ENCODE measurements at regions not wholly inside any gene's neighbourhood (a gene's known extent, or its start where the extent isn't known, plus 50 kb on each side); places are given as distances from the start of the nearest gene placed in this dataset.
"Not testable (repeated sequence)": the region's sequence is repeated elsewhere in the genome, so short reads cannot be mapped to it uniquely, and the experiment has no call there.

- H3K4me3 Mint-ChIP-seq, result no peak overlapping the region
- no peak for ATAC-seq
- CTCF ChIA-PET, result no interaction called here
Measured at GRCh38 chr3:78338405-78338804, 1298.5 kb downstream of the ROBO2 start.

GRCh38 chr3:78343221-78343620, 1303.3 kb downstream of the ROBO2 start:
- ATAC-seq (no peak), DNase-seq (no peak)
- Mint-ChIP-seq H3K4me3 (no peak overlapping the region), H3K27me3 (ENCODE audit: low read depth) (no peaks in the 10 kb centered on the region), H3K9me3 (ENCODE audit: insufficient read depth) (peaks cover 12% of the 10 kb centered on the region), H3K4me1 (ENCODE audit: low read depth) (no peaks in the 10 kb centered on the region), H3K27ac (no peak overlapping the region), H3K36me3 (ENCODE audit: low read depth) (no peaks in the 10 kb centered on the region)
- CTCF ChIA-PET, result no interaction called here
- POLR2A ChIA-PET, result no interaction called here

More at GRCh38 chr3:78338405-78338804, 1298.5 kb downstream of the ROBO2 start:
- H3K4me1 Mint-ChIP-seq (ENCODE audit: low read depth), result no peaks in the 10 kb centered on the region
- no peak for DNase-seq
- no peak overlapping the region for H3K27ac Mint-ChIP-seq
- POLR2A ChIA-PET, result no interaction called here
- no peaks in the 10 kb centered on the region for H3K36me3 Mint-ChIP-seq (ENCODE audit: low read depth)
- peaks cover 4% of the 10 kb centered on the region for H3K9me3 Mint-ChIP-seq (ENCODE audit: insufficient read depth)
- no peaks in the 10 kb centered on the region for H3K27me3 Mint-ChIP-seq (ENCODE audit: low read depth)

GRCh38 chr3:78344267-78344666, 1304.4 kb downstream of the ROBO2 start:
- POLR2A ChIA-PET; DNase-seq; H3K27me3 Mint-ChIP-seq (ENCODE audit: low read depth); H3K4me3 Mint-ChIP-seq; H3K4me1 Mint-ChIP-seq (ENCODE audit: low read depth); CTCF ChIA-PET; H3K27ac Mint-ChIP-seq; ATAC-seq; H3K36me3 Mint-ChIP-seq (ENCODE audit: low read depth): not testable (repeated sequence)
- peaks cover 12% of the 10 kb centered on the region for H3K9me3 Mint-ChIP-seq (ENCODE audit: insufficient read depth)

- Mint-ChIP-seq H3K27ac (no peak overlapping the region), H3K9me3 (ENCODE audit: insufficient read depth) (peaks cover 12% of the 10 kb centered on the region), H3K4me3 (no peak overlapping the region), H3K4me1 (ENCODE audit: low read depth) (no peaks in the 10 kb centered on the region), H3K36me3 (ENCODE audit: low read depth) (no peaks in the 10 kb centered on the region), H3K27me3 (ENCODE audit: low read depth) (no peaks in the 10 kb centered on the region)
- ATAC-seq (no peak), DNase-seq (no peak)
- POLR2A ChIA-PET, result no interaction called here
- CTCF ChIA-PET, result no interaction called here
Measured at GRCh38 chr3:78344918-78345317, 1305.0 kb downstream of the ROBO2 start.

- Mint-ChIP-seq H3K27me3 (ENCODE audit: low read depth) (no peaks in the 10 kb centered on the region), H3K36me3 (ENCODE audit: low read depth) (no peaks in the 10 kb centered on the region), H3K4me3 (no peak overlapping the region), H3K27ac (no peak overlapping the region), H3K9me3 (ENCODE audit: insufficient read depth) (peaks cover 7% of the 10 kb centered on the region), H3K4me1 (ENCODE audit: low read depth) (no peaks in the 10 kb centered on the region)
- CTCF ChIA-PET, result no interaction called here
- ATAC-seq (no peak), DNase-seq (no peak)
- POLR2A ChIA-PET, result no interaction called here
Measured at GRCh38 chr3:78347176-78347575, 1307.3 kb downstream of the ROBO2 start.

- ATAC-seq (no peak), DNase-seq (no peak)
- Mint-ChIP-seq H3K9me3 (ENCODE audit: insufficient read depth) (peaks cover 7% of the 10 kb centered on the region), H3K27me3 (ENCODE audit: low read depth) (no peaks in the 10 kb centered on the region), H3K4me3 (no peak overlapping the region), H3K4me1 (ENCODE audit: low read depth) (no peaks in the 10 kb centered on the region), H3K27ac (no peak overlapping the region), H3K36me3 (ENCODE audit: low read depth) (no peaks in the 10 kb centered on the region)
- ChIA-PET CTCF (interaction anchor here (0.6 kb wide), 1 partner anchor 33 kb away, joined by 3 read pairs; no protein-coding TSS in a partner anchor), POLR2A (no interaction called here)
Measured at GRCh38 chr3:78348664-78349063, 1308.8 kb downstream of the ROBO2 start.

GRCh38 chr3:78349571-78349970, 1309.7 kb downstream of the ROBO2 start:
- POLR2A ChIA-PET, result no interaction called here
- no peak for ATAC-seq

GRCh38 chr3:78351334-78351733, 1311.4 kb downstream of the ROBO2 start:
- CTCF ChIA-PET, result no interaction called here
- Mint-ChIP-seq H3K9me3 (ENCODE audit: insufficient read depth) (peaks cover 4% of the 10 kb centered on the region), H3K4me1 (ENCODE audit: low read depth) (no peaks in the 10 kb centered on the region), H3K27me3 (ENCODE audit: low read depth) (no peaks in the 10 kb centered on the region), H3K36me3 (ENCODE audit: low read depth) (no peaks in the 10 kb centered on the region), H3K4me3 (no peak overlapping the region), H3K27ac (no peak overlapping the region)
- ATAC-seq (no peak), DNase-seq (no peak)
- POLR2A ChIA-PET, result no interaction called here

More at GRCh38 chr3:78349571-78349970, 1309.7 kb downstream of the ROBO2 start:
- H3K4me1 Mint-ChIP-seq (ENCODE audit: low read depth), result no peaks in the 10 kb centered on the region
- CTCF ChIA-PET, result no interaction called here
- H3K36me3 Mint-ChIP-seq (ENCODE audit: low read depth), result no peaks in the 10 kb centered on the region
- H3K9me3 Mint-ChIP-seq (ENCODE audit: insufficient read depth), result peaks cover 5% of the 10 kb centered on the region
- DNase-seq, result no peak
- no peaks in the 10 kb centered on the region for H3K27me3 Mint-ChIP-seq (ENCODE audit: low read depth)
- H3K27ac Mint-ChIP-seq, result no peak overlapping the region
- H3K4me3 Mint-ChIP-seq, result no peak overlapping the region

- H3K4me1 Mint-ChIP-seq (ENCODE audit: low read depth), result no peaks in the 10 kb centered on the region
- H3K9me3 Mint-ChIP-seq (ENCODE audit: insufficient read depth), result peaks cover 4% of the 10 kb centered on the region
- no peak overlapping the region for H3K4me3 Mint-ChIP-seq
- no peaks in the 10 kb centered on the region for H3K36me3 Mint-ChIP-seq (ENCODE audit: low read depth)
- H3K27ac Mint-ChIP-seq, result no peak overlapping the region
- ATAC-seq (no peak), DNase-seq (no peak)
- ChIA-PET CTCF (no interaction called here), POLR2A (no interaction called here)
- no peaks in the 10 kb centered on the region for H3K27me3 Mint-ChIP-seq (ENCODE audit: low read depth)
Measured at GRCh38 chr3:78353231-78353630, 1313.3 kb downstream of the ROBO2 start.

GRCh38 chr3:78360849-78361248, 1321.0 kb downstream of the ROBO2 start:
- POLR2A ChIA-PET, result no interaction called here
- Mint-ChIP-seq H3K9me3 (ENCODE audit: insufficient read depth) (peaks cover 3% of the 10 kb centered on the region), H3K4me3 (no peak overlapping the region), H3K27ac (no peak overlapping the region), H3K36me3 (ENCODE audit: low read depth) (no peaks in the 10 kb centered on the region), H3K27me3 (ENCODE audit: low read depth) (no peaks in the 10 kb centered on the region), H3K4me1 (ENCODE audit: low read depth) (no peaks in the 10 kb centered on the region)
- CTCF ChIA-PET, result no interaction called here
- DNase-seq (no peak), ATAC-seq (no peak)

- Mint-ChIP-seq H3K36me3 (ENCODE audit: low read depth) (no peaks in the 10 kb centered on the region), H3K4me1 (ENCODE audit: low read depth) (no peaks in the 10 kb centered on the region), H3K9me3 (ENCODE audit: insufficient read depth) (peaks cover 6% of the 10 kb centered on the region), H3K27ac (no peak overlapping the region), H3K4me3 (no peak overlapping the region), H3K27me3 (ENCODE audit: low read depth) (no peaks in the 10 kb centered on the region)
- ATAC-seq (no peak), DNase-seq (no peak)
- ChIA-PET POLR2A (no interaction called here), CTCF (no interaction called here)
Measured at GRCh38 chr3:78368636-78369345, 1328.9 kb downstream of the ROBO2 start.

- Mint-ChIP-seq H3K4me1 (ENCODE audit: low read depth) (no peaks in the 10 kb centered on the region), H3K36me3 (ENCODE audit: low read depth) (no peaks in the 10 kb centered on the region), H3K27ac (no peak overlapping the region), H3K9me3 (ENCODE audit: insufficient read depth) (peaks cover 10% of the 10 kb centered on the region), H3K27me3 (ENCODE audit: low read depth) (no peaks in the 10 kb centered on the region), H3K4me3 (no peak overlapping the region)
- CTCF ChIA-PET, result no interaction called here
- DNase-seq (no peak), ATAC-seq (no peak)
- POLR2A ChIA-PET, result no interaction called here
Measured at GRCh38 chr3:78390221-78390620, 1350.3 kb downstream of the ROBO2 start.

GRCh38 chr3:78398401-78398800, 1358.5 kb downstream of the ROBO2 start:
- Mint-ChIP-seq H3K9me3 (ENCODE audit: insufficient read depth) (peaks cover 5% of the 10 kb centered on the region), H3K4me1 (ENCODE audit: low read depth) (no peaks in the 10 kb centered on the region), H3K27ac (no peak overlapping the region), H3K36me3 (ENCODE audit: low read depth) (no peaks in the 10 kb centered on the region), H3K4me3 (no peak overlapping the region), H3K27me3 (ENCODE audit: low read depth) (no peaks in the 10 kb centered on the region)
- ChIA-PET POLR2A (no interaction called here), CTCF (no interaction called here)
- no peak for DNase-seq
- ATAC-seq, result no peak

Measured in activated CD8-positive, alpha-beta T cell treated with anti-CD3 and anti-CD28 coated beads, Interleukin-2, amount 10 ng/mL, durations not matched to agents 7 days and 5 days (primary cell).